Mesothelial cell of epicardium (in vitro differentiated cells): ENCODE measurements at regions not wholly inside any gene's neighbourhood (a gene's known extent, or its start where the extent isn't known, plus 50 kb on each side); places are given as distances from the start of the nearest gene placed in this dataset.

ENCODE experiments used
- DNase-seq, 2 experiments: peaks; one replicate each; pipeline ENCODE4 v3.0.0; 2021; ENCODE audit warnings: low spot score in 2 of 2; ENCODE audit not compliant: unreplicated experiment in 2 of 2
- H3K27ac Mint-ChIP-seq: 2 replicates; pipeline ENCODE4 v1.8.0; 2021; ENCODE audit warnings: mixed read lengths
- H3K27me3 Mint-ChIP-seq: 2 replicates; pipeline ENCODE4 v1.8.0; 2021; ENCODE audit warnings: low read depth, mixed read lengths
- H3K36me3 Mint-ChIP-seq: 2 replicates; pipeline ENCODE4 v1.8.0; 2021; ENCODE audit warnings: mixed read lengths
- H3K4me1 Mint-ChIP-seq: 2 replicates; pipeline ENCODE4 v1.8.0; 2021; ENCODE audit warnings: mixed read lengths
- H3K4me3 Mint-ChIP-seq: 2 replicates; pipeline ENCODE4 v1.8.0; 2021; ENCODE audit warnings: mild to moderate bottlenecking, moderate library complexity, mixed read lengths
- H3K9me3 Mint-ChIP-seq: 2 replicates; pipeline ENCODE4 v1.8.0; 2021; ENCODE audit warnings: mixed read lengths
- TF ChIP-seq, protein P1 (sequence below): fragments of 200-600 bp; sonication (generic); IDR thresholded peaks from one replicate; pipeline ENCODE4 v1.5.0; 2021; ENCODE audit warnings: antibody characterized with exemption; ENCODE audit not compliant: unreplicated experiment

DNA sequence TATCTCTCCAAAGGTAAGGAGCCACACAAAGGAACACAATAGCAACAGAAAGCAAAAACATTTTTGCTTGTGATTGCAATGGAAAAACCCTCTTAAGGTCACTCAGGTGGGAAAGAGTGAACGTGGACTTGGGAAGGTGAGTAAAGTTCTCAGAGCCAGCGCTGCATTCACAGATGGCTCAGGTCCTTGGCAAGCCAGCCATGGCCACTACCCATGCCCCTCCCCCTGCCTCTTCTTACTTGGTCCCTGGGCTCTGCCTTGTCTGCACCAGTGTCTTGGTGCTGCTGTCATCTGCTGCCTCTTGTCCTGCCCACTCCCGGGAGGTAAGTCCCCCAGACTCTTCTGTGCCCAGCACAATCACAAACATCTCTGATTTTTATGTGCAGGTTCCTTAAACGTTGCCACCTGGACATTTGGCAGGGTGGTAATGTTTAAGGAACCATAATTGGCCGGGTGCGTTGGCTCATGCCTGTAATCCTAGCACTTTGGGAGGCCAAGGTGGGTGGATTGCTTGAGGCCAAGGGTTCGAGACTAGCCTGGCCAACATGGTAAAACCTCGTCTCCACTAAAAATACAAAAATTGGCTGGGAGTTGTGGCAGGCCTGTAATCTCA lies 74.6 kb downstream of the FEM1C start:
- Mint-ChIP-seq H3K36me3 (no peaks in the 10 kb centered on the region), H3K9me3 (peaks cover 6% of the 10 kb centered on the region), H3K27ac (no peak overlapping the region), H3K27me3 (peaks cover 11% of the 10 kb centered on the region), H3K4me1 (no peaks in the 10 kb centered on the region), H3K4me3 (no peak overlapping the region)
- TF ChIP-seq, protein P1, sequence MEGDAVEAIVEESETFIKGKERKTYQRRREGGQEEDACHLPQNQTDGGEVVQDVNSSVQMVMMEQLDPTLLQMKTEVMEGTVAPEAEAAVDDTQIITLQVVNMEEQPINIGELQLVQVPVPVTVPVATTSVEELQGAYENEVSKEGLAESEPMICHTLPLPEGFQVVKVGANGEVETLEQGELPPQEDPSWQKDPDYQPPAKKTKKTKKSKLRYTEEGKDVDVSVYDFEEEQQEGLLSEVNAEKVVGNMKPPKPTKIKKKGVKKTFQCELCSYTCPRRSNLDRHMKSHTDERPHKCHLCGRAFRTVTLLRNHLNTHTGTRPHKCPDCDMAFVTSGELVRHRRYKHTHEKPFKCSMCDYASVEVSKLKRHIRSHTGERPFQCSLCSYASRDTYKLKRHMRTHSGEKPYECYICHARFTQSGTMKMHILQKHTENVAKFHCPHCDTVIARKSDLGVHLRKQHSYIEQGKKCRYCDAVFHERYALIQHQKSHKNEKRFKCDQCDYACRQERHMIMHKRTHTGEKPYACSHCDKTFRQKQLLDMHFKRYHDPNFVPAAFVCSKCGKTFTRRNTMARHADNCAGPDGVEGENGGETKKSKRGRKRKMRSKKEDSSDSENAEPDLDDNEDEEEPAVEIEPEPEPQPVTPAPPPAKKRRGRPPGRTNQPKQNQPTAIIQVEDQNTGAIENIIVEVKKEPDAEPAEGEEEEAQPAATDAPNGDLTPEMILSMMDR, result no peak
- DNase-seq, result no peak

DNA sequence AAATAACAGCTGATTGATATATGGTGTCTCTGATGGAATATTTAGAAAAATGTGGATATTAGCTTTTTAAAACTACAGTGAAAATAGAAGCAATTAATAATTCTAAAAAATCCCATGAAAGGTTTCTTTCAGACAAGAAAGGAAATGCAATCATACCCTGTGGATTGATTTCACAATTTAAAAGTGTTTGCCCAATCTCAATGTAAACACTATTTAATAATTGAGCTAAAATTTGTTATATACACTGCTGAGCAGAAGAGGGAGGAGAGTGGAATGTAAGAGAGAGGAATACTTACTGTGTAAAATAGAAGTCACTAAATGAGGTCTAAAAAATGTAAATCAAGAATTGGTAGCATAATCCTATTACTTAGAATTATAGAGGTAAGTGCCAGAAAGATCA lies 76.9 kb downstream of the FEM1C start:
- Mint-ChIP-seq H3K4me3 (no peak overlapping the region), H3K36me3 (no peaks in the 10 kb centered on the region), H3K27ac (no peak overlapping the region), H3K4me1 (peaks cover 4% of the 10 kb centered on the region), H3K9me3 (peaks cover 6% of the 10 kb centered on the region), H3K27me3 (peaks cover 11% of the 10 kb centered on the region)
- no peak for DNase-seq
- TF ChIP-seq, protein P1, result no peak

DNA sequence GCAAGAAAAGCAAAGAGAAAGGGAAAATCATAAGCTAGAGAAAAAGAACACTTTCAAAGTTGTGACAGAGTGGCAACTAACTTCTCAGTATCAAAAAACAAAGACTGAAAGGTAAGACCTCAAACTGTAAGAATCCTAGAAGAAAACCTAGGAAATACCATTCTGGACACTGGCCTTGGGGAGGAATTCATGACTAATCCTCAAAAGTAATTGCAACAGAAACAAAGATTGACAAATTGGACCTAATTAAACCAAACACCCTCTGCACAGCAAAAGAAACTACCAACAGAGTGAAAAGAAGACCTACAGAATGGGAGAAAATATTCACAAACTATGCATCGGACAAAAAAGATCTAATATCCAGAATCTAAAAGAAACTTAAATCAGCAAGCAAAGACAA lies 79.1 kb downstream of the FEM1C start:
- TF ChIP-seq, protein P1, result no peak
- Mint-ChIP-seq H3K36me3 (no peaks in the 10 kb centered on the region), H3K9me3 (peaks cover 6% of the 10 kb centered on the region), H3K4me1 (peaks cover 4% of the 10 kb centered on the region), H3K4me3 (no peak overlapping the region), H3K27me3 (peaks cover 7% of the 10 kb centered on the region), H3K27ac (no peak overlapping the region)
- no peak for DNase-seq

DNA sequence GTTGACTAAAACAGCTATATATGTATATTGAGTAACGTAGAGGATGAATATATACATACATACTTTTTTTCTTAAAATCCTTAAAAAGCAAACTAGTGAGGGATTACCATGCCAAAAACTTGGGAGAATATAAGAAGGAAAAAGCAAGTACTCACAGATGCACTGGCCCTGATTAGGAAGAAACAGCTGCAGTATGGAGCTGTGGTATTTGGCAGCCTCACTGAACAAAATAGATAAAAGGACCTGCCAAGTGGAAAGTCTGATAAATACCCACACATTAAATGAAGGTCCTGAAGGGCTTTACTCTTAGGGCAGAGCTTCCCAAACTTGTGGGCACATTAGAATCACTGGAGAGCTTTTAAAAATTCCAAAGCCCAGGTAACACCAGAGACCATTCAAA lies 80.6 kb downstream of the FEM1C start:
- Mint-ChIP-seq H3K9me3 (peaks cover 6% of the 10 kb centered on the region), H3K27me3 (peaks cover 4% of the 10 kb centered on the region), H3K36me3 (no peaks in the 10 kb centered on the region), H3K4me1 (peaks cover 4% of the 10 kb centered on the region), H3K4me3 (no peak overlapping the region), H3K27ac (no peak overlapping the region)
- TF ChIP-seq, protein P1, result no peak
- no peak for DNase-seq

DNA sequence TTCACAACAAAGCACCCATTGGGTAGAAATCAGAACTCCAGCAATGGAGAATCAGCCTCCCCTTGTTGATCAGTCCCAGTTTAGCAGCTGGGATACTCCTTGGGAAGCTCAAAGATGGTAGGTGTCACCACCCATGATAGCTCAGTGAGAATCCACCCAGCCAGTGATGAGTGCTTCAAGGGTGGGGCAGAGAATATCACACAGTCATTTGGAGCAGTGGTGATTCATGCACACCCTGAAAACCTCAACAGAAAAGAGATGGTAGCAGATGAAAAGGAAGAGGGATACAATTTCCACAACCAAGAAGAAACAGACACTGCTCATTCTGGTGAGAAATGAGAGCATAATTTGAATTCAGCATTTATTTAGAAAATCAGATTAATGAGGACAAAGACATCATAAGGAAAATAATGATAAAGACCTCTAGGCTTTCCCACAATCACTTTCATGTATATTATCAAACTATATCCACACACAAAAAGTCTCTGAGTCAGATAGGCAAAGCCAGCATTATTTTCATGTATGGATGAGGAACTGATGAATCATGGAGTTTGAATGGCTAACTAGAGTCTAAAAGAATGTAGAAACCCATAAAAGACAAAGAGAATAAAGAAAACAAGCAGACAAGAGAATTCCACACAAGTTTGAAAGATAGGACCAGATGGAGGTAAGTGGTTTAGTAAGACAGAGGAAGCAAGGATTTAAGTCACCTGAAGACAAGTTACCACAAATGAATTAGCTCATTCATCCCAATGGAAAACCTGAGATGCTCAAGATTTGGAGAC lies 82.9 kb downstream of the FEM1C start:
- DNase-seq, result no peak
- no peaks in the 10 kb centered on the region for H3K27me3 Mint-ChIP-seq
- H3K4me3 Mint-ChIP-seq, result no peak overlapping the region
- H3K27ac Mint-ChIP-seq, result no peak overlapping the region
- H3K4me1 Mint-ChIP-seq, result peaks cover 6% of the 10 kb centered on the region
- H3K36me3 Mint-ChIP-seq, result no peaks in the 10 kb centered on the region
- no peaks in the 10 kb centered on the region for H3K9me3 Mint-ChIP-seq
- TF ChIP-seq, protein P1, result no peak
